ENCODE measurements at regions not wholly inside any gene's neighbourhood (a gene's known extent, or its start where the extent isn't known, plus 50 kb on each side); places are given as distances from the start of the nearest gene placed in this dataset.

DNA sequence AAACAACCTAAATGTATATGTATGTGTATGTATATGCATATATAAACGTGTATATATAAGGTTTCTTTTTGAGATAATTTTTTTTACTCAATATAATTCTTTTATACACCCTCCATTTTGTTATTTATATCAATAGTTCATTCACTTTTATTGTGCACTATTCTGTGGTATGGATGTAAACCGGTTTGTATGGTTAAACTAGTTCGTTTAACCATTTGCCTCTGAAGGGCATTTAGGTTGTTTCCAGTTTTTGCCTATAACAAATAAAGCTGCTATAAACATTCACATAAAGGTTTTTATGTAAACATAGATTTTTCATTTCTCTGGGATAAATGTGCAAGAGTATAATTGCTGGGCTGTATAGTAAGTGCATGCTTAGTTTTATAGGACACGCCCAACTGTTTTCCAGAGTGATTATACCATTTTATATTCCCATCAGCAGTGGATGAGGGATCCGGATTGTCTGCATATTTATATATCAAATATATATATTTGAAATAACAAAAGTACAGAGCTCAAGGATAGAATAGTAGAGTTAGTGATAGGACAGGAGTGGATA is 380.3 kb downstream of the TSHZ3 start:
- no CpG with 5 or more reads among the region's 5 CpGs for WGBS, 2 experiments (ENCODE audit: insufficient coverage in 1 of 2, insufficient read length in 1 of 2)
- no peak overlapping the region for H3K27ac Mint-ChIP-seq
- H3K27me3 Mint-ChIP-seq (ENCODE audit: insufficient read depth) = no peaks in the 10 kb centered on the region
- no peak overlapping the region for H3K27ac ChIP-seq (ENCODE audit: low read depth, low read length)
- H3K4me3 Mint-ChIP-seq = no peak overlapping the region
- H3K36me3 ChIP-seq (ENCODE audit: control insufficient read depth, insufficient read depth, low read length) = no peaks in the 10 kb centered on the region
- no peaks in the 10 kb centered on the region for H3K4me1 Mint-ChIP-seq
- H3K36me3 Mint-ChIP-seq (ENCODE audit: low read depth) = no peaks in the 10 kb centered on the region
- H3K27me3 ChIP-seq (ENCODE audit: control insufficient read depth, insufficient read depth, low read length, poor library complexity, severe bottlenecking) = no peaks in the 10 kb centered on the region
- DNase-seq = no peak
- H3K9me3 ChIP-seq (ENCODE audit: control insufficient read depth, low read length) = no peaks in the 10 kb centered on the region
- H3K4me1 ChIP-seq (ENCODE audit: control insufficient read depth, insufficient read depth, low read length) = no peaks in the 10 kb centered on the region
- H3K9ac ChIP-seq (ENCODE audit: extremely low read depth, low read length, poor library complexity, severe bottlenecking) = no peak overlapping the region
- no peak overlapping the region for H3K4me3 ChIP-seq (ENCODE audit: low read length)
- TF ChIP-seq, protein P1, sequence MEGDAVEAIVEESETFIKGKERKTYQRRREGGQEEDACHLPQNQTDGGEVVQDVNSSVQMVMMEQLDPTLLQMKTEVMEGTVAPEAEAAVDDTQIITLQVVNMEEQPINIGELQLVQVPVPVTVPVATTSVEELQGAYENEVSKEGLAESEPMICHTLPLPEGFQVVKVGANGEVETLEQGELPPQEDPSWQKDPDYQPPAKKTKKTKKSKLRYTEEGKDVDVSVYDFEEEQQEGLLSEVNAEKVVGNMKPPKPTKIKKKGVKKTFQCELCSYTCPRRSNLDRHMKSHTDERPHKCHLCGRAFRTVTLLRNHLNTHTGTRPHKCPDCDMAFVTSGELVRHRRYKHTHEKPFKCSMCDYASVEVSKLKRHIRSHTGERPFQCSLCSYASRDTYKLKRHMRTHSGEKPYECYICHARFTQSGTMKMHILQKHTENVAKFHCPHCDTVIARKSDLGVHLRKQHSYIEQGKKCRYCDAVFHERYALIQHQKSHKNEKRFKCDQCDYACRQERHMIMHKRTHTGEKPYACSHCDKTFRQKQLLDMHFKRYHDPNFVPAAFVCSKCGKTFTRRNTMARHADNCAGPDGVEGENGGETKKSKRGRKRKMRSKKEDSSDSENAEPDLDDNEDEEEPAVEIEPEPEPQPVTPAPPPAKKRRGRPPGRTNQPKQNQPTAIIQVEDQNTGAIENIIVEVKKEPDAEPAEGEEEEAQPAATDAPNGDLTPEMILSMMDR (conservative IDR thresholded peaks at IDR 0.05) = no peak
- no peaks in the 10 kb centered on the region for H3K9me3 Mint-ChIP-seq

- no peaks in the 10 kb centered on the region for H3K36me3 Mint-ChIP-seq (ENCODE audit: low read depth)
- 68 to 84% methylated on average over 5 of the region's 5 CpGs for WGBS, 2 experiments (ENCODE audit: insufficient coverage in 1 of 2, insufficient read length in 1 of 2)
- Histone ChIP-seq H3K4me1 (ENCODE audit: control insufficient read depth, insufficient read depth, low read length) (no peaks in the 10 kb centered on the region), H3K27me3 (ENCODE audit: control insufficient read depth, insufficient read depth, low read length, poor library complexity, severe bottlenecking) (no peaks in the 10 kb centered on the region), H3K9ac (ENCODE audit: extremely low read depth, low read length, poor library complexity, severe bottlenecking) (no peak overlapping the region), H3K9me3 (ENCODE audit: control insufficient read depth, low read length) (no peaks in the 10 kb centered on the region), H3K36me3 (ENCODE audit: control insufficient read depth, insufficient read depth, low read length) (no peaks in the 10 kb centered on the region), H3K4me3 (ENCODE audit: low read length) (no peak overlapping the region), H3K27ac (ENCODE audit: low read depth, low read length) (no peak overlapping the region)
- H3K4me3 Mint-ChIP-seq = no peak overlapping the region
- DNase-seq = peak; percentile 53
- no peak overlapping the region for H3K27ac Mint-ChIP-seq
- H3K4me1 Mint-ChIP-seq = no peaks in the 10 kb centered on the region
- TF ChIP-seq, protein P1 (conservative IDR thresholded peaks at IDR 0.05) = peak; percentile 62
- no peaks in the 10 kb centered on the region for H3K27me3 Mint-ChIP-seq (ENCODE audit: insufficient read depth)
- no peaks in the 10 kb centered on the region for H3K9me3 Mint-ChIP-seq
Observed at GRCh38 chr19:30968210-30968609, 381.0 kb downstream of the TSHZ3 start.

- no peaks in the 10 kb centered on the region for H3K27me3 Mint-ChIP-seq (ENCODE audit: insufficient read depth)
- no peaks in the 10 kb centered on the region for H3K4me1 ChIP-seq (ENCODE audit: control insufficient read depth, insufficient read depth, low read length)
- H3K9me3 Mint-ChIP-seq = no peaks in the 10 kb centered on the region
- H3K27ac Mint-ChIP-seq = no peak overlapping the region
- H3K4me3 Mint-ChIP-seq = no peak overlapping the region
- H3K9me3 ChIP-seq (ENCODE audit: control insufficient read depth, low read length) = no peaks in the 10 kb centered on the region
- 95 to 97% methylated on average over 4 of the region's 4 CpGs for WGBS, 2 experiments (ENCODE audit: insufficient coverage in 1 of 2, insufficient read length in 1 of 2)
- no peak overlapping the region for H3K4me3 ChIP-seq (ENCODE audit: low read length)
- H3K9ac ChIP-seq (ENCODE audit: extremely low read depth, low read length, poor library complexity, severe bottlenecking) = no peak overlapping the region
- no peaks in the 10 kb centered on the region for H3K4me1 Mint-ChIP-seq
- no peak for DNase-seq
- TF ChIP-seq, protein P1 (conservative IDR thresholded peaks at IDR 0.05) = no peak
- H3K36me3 ChIP-seq (ENCODE audit: control insufficient read depth, insufficient read depth, low read length) = no peaks in the 10 kb centered on the region
- no peak overlapping the region for H3K27ac ChIP-seq (ENCODE audit: low read depth, low read length)
- H3K27me3 ChIP-seq (ENCODE audit: control insufficient read depth, insufficient read depth, low read length, poor library complexity, severe bottlenecking) = no peaks in the 10 kb centered on the region
- no peaks in the 10 kb centered on the region for H3K36me3 Mint-ChIP-seq (ENCODE audit: low read depth)
Observed at GRCh38 chr19:30966486-30966885, 382.8 kb downstream of the TSHZ3 start.

All from endodermal cell (in vitro differentiated cells).